Uterus (tissue), 2 donors: ENCODE measurements at regions not wholly inside any gene's neighbourhood (a gene's known extent, or its start where the extent isn't known, plus 50 kb on each side); places are given as distances from the start of the nearest gene placed in this dataset.

Source experiments
- CTCF ChIP-seq, 4 experiments: fragments of 200-600 bp in 2 of 4; fragments of 450-650 bp in 2 of 4; sonication (generic) in 2 of 4; IDR thresholded peaks; one replicate each; pipeline ENCODE4 v1.5.1; 2016 to 2019; ENCODE audit warnings: antibody characterized with exemption in 4 of 4, mild to moderate bottlenecking in 2 of 4, moderate library complexity in 1 of 4
- POLR2A ChIP-seq, 2 donors: fragments of 450-650 bp; IDR thresholded peaks; one replicate each; pipeline ENCODE4 v1.6.1; 2016; ENCODE audit warnings: antibody characterized with exemption in 2 of 2, mild to moderate bottlenecking in 1 of 2, moderate library complexity in 1 of 2

GRCh38 chr2:128796321-128796720, 477.7 kb upstream of the HS6ST1 start:
- TF ChIP-seq CTCF (IDR thresholded peaks at IDR 0.05): no peak
- TF ChIP-seq POLR2A (IDR thresholded peaks at IDR 0.05): no peak
